GM12873 (cell line): ENCODE measurements at regions not wholly inside any gene's neighbourhood (a gene's known extent, or its start where the extent isn't known, plus 50 kb on each side); places are given as distances from the start of the nearest gene placed in this dataset.

Source experiments
- TF ChIP-seq, protein P1 (sequence below): IDR thresholded peaks from 2 replicates; pipeline ENCODE4 v1.5.1; 2012; ENCODE audit warnings: low read depth, mild to moderate bottlenecking, moderate library complexity, low read length, control low read depth; ENCODE audit not compliant: insufficient read depth; ENCODE audit errors: missing control alignments

DNA sequence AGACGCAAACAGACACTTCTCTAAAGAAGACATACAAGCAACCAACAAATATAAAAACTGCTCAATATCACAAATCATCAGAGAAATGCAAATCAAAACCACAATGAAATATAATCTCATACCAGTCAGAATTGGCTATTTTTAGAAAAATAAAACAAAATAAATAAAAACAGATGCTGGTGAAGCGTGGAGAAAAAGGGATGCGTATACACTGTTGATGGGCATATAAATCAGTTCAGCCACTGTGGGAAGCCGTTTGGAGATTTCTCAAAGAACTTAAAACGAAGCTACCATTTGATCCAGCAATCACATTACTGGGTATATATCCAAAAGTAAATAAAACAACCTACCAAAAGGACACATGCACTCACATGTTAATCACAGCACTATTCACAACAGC is 206.2 kb downstream of the HNMT start:
- TF ChIP-seq, protein P1, sequence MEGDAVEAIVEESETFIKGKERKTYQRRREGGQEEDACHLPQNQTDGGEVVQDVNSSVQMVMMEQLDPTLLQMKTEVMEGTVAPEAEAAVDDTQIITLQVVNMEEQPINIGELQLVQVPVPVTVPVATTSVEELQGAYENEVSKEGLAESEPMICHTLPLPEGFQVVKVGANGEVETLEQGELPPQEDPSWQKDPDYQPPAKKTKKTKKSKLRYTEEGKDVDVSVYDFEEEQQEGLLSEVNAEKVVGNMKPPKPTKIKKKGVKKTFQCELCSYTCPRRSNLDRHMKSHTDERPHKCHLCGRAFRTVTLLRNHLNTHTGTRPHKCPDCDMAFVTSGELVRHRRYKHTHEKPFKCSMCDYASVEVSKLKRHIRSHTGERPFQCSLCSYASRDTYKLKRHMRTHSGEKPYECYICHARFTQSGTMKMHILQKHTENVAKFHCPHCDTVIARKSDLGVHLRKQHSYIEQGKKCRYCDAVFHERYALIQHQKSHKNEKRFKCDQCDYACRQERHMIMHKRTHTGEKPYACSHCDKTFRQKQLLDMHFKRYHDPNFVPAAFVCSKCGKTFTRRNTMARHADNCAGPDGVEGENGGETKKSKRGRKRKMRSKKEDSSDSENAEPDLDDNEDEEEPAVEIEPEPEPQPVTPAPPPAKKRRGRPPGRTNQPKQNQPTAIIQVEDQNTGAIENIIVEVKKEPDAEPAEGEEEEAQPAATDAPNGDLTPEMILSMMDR, result no peak

DNA sequence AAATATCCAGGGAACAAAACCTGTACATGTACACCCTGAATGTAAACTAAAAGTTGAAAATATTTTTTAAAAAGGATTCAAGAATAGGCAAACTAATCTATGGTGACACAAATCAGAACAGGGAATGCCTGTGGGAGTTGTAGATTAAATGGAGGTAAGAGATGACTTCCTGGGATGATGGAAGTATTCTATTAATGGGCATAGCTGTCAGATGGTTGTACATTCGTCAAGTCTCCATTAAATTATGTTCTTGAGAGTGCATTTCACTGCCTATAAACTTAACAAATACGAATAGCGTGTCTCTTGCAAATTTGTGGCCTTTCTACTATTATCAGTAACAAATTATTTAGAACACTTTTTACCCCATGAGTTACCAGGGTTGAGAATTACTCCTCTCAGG is 207.0 kb downstream of the HNMT start:
- TF ChIP-seq, protein P1, result no peak

DNA sequence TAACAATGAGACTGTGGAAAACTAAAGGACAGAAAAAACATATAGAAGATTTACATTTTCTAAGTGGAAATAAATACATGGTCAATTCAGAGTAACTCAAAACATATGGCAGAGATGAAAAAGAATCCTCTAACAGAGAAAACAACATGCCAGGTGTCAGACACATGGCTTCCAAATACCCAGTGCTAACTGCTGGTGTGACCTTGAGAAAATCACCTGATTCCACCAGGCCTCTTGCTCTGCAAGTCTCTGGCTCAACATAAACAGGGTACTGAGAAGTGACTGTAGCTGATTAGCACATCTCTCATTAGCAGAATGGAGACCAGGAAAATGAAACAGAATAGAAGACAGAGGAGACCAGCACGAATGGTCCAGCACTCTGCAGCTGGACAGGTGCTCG is 210.8 kb downstream of the HNMT start:
- TF ChIP-seq, protein P1, result no peak

DNA sequence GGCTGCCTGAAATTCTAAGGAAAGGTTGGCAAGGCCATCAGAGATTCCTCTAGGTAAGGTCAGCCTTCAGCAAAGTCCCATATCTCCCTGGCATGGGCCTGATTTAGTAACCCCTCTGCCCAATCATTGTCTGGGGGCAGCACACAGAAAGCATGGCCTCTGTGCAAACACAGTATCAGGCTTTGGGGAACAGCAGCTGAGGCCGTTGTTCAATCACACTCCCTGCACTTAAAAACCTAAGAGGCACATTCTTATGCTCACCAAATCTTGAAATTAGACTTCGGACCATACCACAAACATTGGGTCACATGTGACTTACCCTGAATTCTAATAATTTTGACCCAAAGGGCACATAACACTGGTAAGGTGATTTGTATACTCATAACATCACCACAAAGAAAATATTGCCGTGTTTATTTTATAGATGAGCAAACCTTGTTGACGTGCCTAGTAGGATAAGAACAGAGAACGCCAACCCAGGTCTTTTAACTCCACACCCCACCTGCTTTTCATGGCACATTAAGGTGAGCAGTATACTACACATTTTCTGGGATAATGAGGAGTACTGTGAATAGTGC is 212.7 kb downstream of the HNMT start:
- TF ChIP-seq, protein P1, result no peak

DNA sequence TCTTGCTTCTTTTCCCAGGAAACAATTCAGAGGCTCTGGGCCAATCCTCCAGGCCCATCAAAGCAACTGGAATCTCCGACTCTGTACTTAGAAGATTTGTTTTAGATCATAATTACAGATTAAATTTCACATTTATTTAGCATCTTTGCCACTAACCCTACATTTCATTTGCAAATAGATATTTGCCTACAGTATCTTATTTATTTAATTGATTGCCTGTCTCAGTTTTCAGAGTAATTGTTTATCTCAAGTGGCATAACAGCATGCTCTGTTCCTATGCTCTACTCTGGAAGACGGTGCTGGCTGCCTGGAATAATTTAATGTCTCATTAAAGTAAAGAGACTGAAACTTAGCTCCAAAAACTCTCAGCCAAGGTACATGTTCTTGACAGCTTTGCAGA is 213.4 kb downstream of the HNMT start:
- TF ChIP-seq, protein P1, result no peak

DNA sequence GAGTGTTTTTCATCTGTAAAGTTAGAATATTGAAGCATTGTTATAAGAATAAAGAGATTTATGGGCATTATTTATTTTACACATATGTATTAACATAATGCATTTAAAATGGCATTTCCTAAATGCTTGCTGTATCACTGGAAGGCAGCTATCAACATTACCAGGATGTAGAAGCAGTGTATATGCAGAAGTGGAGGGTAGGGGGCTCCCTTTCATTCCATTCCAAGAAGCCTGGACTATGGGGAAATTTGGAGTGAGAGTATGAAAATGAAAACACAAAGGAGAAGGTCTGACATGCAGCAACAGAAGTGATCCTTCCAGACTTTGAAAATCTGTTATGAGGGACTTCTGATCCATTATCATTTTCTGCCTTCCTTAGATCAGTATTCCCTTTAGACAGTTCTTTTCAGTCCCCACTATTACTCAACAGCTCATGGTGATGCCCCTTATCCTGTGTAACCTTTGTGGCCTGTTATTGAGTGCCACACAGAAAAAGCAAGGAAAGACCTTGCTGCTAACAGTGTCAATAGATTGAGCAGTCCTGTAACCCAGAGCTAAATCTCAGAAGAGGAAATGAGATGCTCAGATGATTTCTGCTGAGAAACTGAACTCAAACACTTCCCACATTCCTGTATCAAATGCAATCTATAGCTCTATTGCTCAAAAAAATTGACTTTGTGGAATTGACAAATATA is 216.6 kb downstream of the HNMT start:
- TF ChIP-seq, protein P1, result no peak

DNA sequence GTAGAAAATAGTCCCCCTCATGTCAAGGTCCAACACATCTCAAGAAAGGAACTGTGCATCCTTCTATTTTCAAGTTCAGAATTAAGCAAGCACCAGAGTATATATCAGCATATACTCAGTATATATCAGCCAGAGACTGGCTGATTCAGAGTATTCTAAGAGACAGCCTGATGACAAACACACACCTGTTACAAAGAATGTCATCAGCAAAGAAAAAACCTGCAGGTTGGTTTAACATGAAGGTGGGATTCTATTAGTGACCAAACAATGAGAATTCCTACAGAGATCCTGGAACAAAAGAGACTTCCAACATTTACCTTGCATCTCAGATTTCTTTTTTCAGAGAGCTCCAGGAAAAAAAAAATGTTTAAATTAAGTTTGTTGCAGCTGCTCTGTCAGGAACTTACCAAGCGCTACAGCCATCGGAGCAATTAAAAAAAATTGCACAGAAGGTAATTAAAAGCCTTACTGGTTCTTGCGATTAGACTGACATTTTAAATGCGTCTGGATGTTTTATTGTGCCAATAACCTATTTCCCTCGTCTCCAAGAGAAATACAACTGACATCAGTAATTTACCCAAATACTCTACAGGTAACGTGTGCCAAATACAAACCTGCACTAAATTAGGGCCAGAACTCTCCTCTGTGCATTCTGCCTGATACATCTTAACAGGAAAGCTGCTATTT is 218.1 kb downstream of the HNMT start:
- TF ChIP-seq, protein P1, result no peak
